HG02884 (cell line): ENCODE measurements at regions not wholly inside any gene's neighbourhood (a gene's known extent, or its start where the extent isn't known, plus 50 kb on each side); places are given as distances from the start of the nearest gene placed in this dataset.
A peak's percentile ranks its signal among the peaks of the same experiment; 100 is the strongest.

Source experiments
- ATAC-seq: cut with Tn5 transposase; IDR thresholded peaks from one replicate; pipeline ENCODE4 v1.9.1; 2021; ENCODE audit warnings: mild to moderate bottlenecking, moderate library complexity; ENCODE audit not compliant: unreplicated experiment

GRCh38 chr2:155442088-155442487 is 743.6 kb downstream of the KCNJ3 start:
- no peak for ATAC-seq

- ATAC-seq: no peak
Measured at GRCh38 chr2:155431004-155431507, 732.6 kb downstream of the KCNJ3 start.

- no peak for ATAC-seq
Measured at GRCh38 chr2:155427470-155427869, 729.0 kb downstream of the KCNJ3 start.

- no peak for ATAC-seq
Measured at GRCh38 chr2:155424518-155424917, 726.0 kb downstream of the KCNJ3 start.

GRCh38 chr2:155418753-155419152 is 720.3 kb downstream of the KCNJ3 start:
- no peak for ATAC-seq

- ATAC-seq: peak; percentile 91
Measured at GRCh38 chr2:155412598-155412997, 714.1 kb downstream of the KCNJ3 start.

- no peak for ATAC-seq
Measured at GRCh38 chr2:155404433-155405002, 706.0 kb downstream of the KCNJ3 start.

- ATAC-seq: no peak
Measured at GRCh38 chr2:155393406-155393805, 694.9 kb downstream of the KCNJ3 start.

- no peak for ATAC-seq
Measured at GRCh38 chr2:155391613-155392130, 693.2 kb downstream of the KCNJ3 start.

GRCh38 chr2:155389224-155389623 is 690.7 kb downstream of the KCNJ3 start:
- ATAC-seq: no peak

- no peak for ATAC-seq
Measured at GRCh38 chr2:155384555-155385123, 686.1 kb downstream of the KCNJ3 start.

GRCh38 chr2:155382776-155383175 is 684.3 kb downstream of the KCNJ3 start:
- ATAC-seq: no peak

GRCh38 chr2:155381436-155381835 is 682.9 kb downstream of the KCNJ3 start:
- no peak for ATAC-seq

- no peak for ATAC-seq
Measured at GRCh38 chr2:155379494-155379893, 681.0 kb downstream of the KCNJ3 start.

- no peak for ATAC-seq
Measured at GRCh38 chr2:155377931-155378444, 679.5 kb downstream of the KCNJ3 start.

GRCh38 chr2:155377266-155377680 is 678.8 kb downstream of the KCNJ3 start:
- no peak for ATAC-seq

GRCh38 chr2:155372969-155373368 is 674.5 kb downstream of the KCNJ3 start:
- ATAC-seq: no peak

- no peak for ATAC-seq
Measured at GRCh38 chr2:155368934-155369333, 670.4 kb downstream of the KCNJ3 start.

- no peak for ATAC-seq
Measured at GRCh38 chr2:155364766-155365165, 666.3 kb downstream of the KCNJ3 start.

GRCh38 chr2:155363349-155363888 is 664.9 kb downstream of the KCNJ3 start:
- no peak for ATAC-seq

- ATAC-seq: no peak
Measured at GRCh38 chr2:155357172-155357571, 658.7 kb downstream of the KCNJ3 start.

- ATAC-seq: no peak
Measured at GRCh38 chr2:155356250-155356649, 657.8 kb downstream of the KCNJ3 start.
